ENCODE measurements at regions not wholly inside any gene's neighbourhood (a gene's known extent, or its start where the extent isn't known, plus 50 kb on each side); places are given as distances from the start of the nearest gene placed in this dataset.

- H2BK5ac ChIP-seq (ENCODE audit: insufficient read length, low read length), result no peak overlapping the region
- no peaks in the 10 kb centered on the region for H3K23me2 ChIP-seq (ENCODE audit: insufficient read length, low read depth, low read length, poor library complexity, severe bottlenecking)
- no peak overlapping the region for H3K23ac ChIP-seq (ENCODE audit: insufficient read length, low read depth, low read length)
- Mint-ChIP-seq H3K4me1 (peaks cover 26 to 30% of the 10 kb centered on the region in 2 experiments), H3K36me3 (ENCODE audit: insufficient read depth in 1 of 3, low read depth in 3 of 3) (peaks cover 17 to 35% (median 24%) of the 10 kb centered on the region in 3 experiments), H3K9me3 (peaks cover 20 to 22% of the 10 kb centered on the region in 2 experiments), H3K27ac (peak overlapping the region in 2 of 3 experiments; percentile 55 to 74; a peak in 3 of 7 replicates), H3K27me3 (ENCODE audit: low read depth) (no peaks in the 10 kb centered on the region), H3K4me3 (no peak overlapping the region)
- no peaks in the 10 kb centered on the region for H3K79me1 ChIP-seq (ENCODE audit: insufficient read depth, low read depth, low read length, poor library complexity, severe bottlenecking)
- H2AFZ ChIP-seq (ENCODE audit: low read length), result no peak overlapping the region
- no peak overlapping the region for H3K4ac ChIP-seq (ENCODE audit: low read depth, low read length)
- H3K79me2 ChIP-seq (ENCODE audit: insufficient read depth, low read length), result no peaks in the 10 kb centered on the region
- peaks cover 12% of the 10 kb centered on the region for H3K9me3 ChIP-seq (ENCODE audit: control insufficient read depth, low read depth, low read length)
- no peak overlapping the region for H2BK12ac ChIP-seq (ENCODE audit: insufficient read length, low read depth, low read length)
- H3K18ac ChIP-seq (ENCODE audit: insufficient read length, low read depth, low read length), result no peak overlapping the region
- peak; percentile 48 for DNase-seq
- H4K8ac ChIP-seq (replicated peaks; ENCODE audit: insufficient read length, low read depth, low read length), result no peak overlapping the region
- H3K4me2 ChIP-seq (ENCODE audit: insufficient read depth, insufficient read length, low read length), result no peak overlapping the region
- WGBS (ENCODE audit: extremely low coverage, insufficient read length, low lambda C conversion rate), result no CpG with 5 or more reads among the region's 2 CpGs
- H4K91ac ChIP-seq (ENCODE audit: insufficient read length, low read depth, low read length), result no peak overlapping the region
- H2AK5ac ChIP-seq (ENCODE audit: insufficient read length, low read length), result no peak overlapping the region
- H3K4me1 ChIP-seq (ENCODE audit: insufficient read depth, low read length), result no peaks in the 10 kb centered on the region
- TF ChIP-seq CTCF (conservative IDR thresholded peaks at IDR 0.05), result no peak
- no peak overlapping the region for H3T11ph ChIP-seq (ENCODE audit: low read length)
- no peak overlapping the region for H3K56ac ChIP-seq (ENCODE audit: insufficient read length, low read depth, low read length)
- H4K5ac ChIP-seq (ENCODE audit: insufficient read length, low read depth, low read length), result no peak overlapping the region
- H2BK120ac ChIP-seq (ENCODE audit: low read depth, low read length, poor library complexity, severe bottlenecking), result no peak overlapping the region
- no peaks in the 10 kb centered on the region for H4K20me1 ChIP-seq (ENCODE audit: control insufficient read depth, insufficient read depth, insufficient read length)
- no peak overlapping the region for H3K14ac ChIP-seq (ENCODE audit: insufficient read depth, low read length)
- H2BK15ac ChIP-seq (ENCODE audit: low read depth, low read length), result no peak overlapping the region
- H3K27ac ChIP-seq (ENCODE audit: insufficient read length, low read depth, low read length), result no peak overlapping the region
- no peak overlapping the region for H3K9ac ChIP-seq (ENCODE audit: extremely low read depth, insufficient read length, low read length)
- H3K27me3 ChIP-seq (ENCODE audit: insufficient read depth, low read length), result no peaks in the 10 kb centered on the region
- H2BK20ac ChIP-seq (ENCODE audit: low read depth, low read length, poor library complexity, severe bottlenecking), result no peak overlapping the region
These were observed 1488.3 kb downstream of the RPA4 start for GRCh38 chrX:98371994-98372393.

All from H9 (cell line).